ENCODE measurements at regions not wholly inside any gene's neighbourhood (a gene's known extent, or its start where the extent isn't known, plus 50 kb on each side); places are given as distances from the start of the nearest gene placed in this dataset.

DNA sequence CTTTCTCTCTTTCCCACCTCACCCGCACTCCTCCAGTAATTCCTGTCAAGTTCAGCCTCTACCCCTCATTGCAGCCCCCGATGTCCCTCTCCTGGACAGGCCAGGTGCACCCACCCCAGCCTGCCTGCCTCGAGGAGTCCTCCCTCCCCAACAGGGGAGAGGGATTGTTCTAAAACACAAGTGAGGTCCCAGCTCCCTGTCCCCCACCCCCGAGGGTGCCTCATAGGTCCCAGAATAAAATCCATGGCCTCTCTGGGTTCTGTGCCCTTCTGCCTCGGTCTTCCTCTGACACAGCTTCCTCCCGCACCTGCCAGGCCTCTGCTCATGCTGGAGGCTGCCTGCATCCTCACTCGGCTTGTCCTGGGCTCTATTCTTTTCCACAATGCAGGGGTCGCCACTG lies 720.1 kb downstream of the BRD1 start:
- Histone ChIP-seq H3K9me2 (ENCODE audit: insufficient read depth) (no peaks in the 10 kb centered on the region), H3K9ac (ENCODE audit: low read length) (no peak overlapping the region)
- no peak for TF ChIP-seq JUND (IDR thresholded peaks at IDR 0.05)
- TF ChIP-seq ATF3 (IDR thresholded peaks at IDR 0.05): no peak
- TF ChIP-seq, protein P1, sequence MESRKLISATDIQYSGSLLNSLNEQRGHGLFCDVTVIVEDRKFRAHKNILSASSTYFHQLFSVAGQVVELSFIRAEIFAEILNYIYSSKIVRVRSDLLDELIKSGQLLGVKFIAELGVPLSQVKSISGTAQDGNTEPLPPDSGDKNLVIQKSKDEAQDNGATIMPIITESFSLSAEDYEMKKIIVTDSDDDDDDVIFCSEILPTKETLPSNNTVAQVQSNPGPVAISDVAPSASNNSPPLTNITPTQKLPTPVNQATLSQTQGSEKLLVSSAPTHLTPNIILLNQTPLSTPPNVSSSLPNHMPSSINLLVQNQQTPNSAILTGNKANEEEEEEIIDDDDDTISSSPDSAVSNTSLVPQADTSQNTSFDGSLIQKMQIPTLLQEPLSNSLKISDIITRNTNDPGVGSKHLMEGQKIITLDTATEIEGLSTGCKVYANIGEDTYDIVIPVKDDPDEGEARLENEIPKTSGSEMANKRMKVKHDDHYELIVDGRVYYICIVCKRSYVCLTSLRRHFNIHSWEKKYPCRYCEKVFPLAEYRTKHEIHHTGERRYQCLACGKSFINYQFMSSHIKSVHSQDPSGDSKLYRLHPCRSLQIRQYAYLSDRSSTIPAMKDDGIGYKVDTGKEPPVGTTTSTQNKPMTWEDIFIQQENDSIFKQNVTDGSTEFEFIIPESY (IDR thresholded peaks at IDR 0.05; ENCODE audit: extremely low read depth, insufficient replicate concordance, low read length): no peak
- TF ChIP-seq, protein P2, sequence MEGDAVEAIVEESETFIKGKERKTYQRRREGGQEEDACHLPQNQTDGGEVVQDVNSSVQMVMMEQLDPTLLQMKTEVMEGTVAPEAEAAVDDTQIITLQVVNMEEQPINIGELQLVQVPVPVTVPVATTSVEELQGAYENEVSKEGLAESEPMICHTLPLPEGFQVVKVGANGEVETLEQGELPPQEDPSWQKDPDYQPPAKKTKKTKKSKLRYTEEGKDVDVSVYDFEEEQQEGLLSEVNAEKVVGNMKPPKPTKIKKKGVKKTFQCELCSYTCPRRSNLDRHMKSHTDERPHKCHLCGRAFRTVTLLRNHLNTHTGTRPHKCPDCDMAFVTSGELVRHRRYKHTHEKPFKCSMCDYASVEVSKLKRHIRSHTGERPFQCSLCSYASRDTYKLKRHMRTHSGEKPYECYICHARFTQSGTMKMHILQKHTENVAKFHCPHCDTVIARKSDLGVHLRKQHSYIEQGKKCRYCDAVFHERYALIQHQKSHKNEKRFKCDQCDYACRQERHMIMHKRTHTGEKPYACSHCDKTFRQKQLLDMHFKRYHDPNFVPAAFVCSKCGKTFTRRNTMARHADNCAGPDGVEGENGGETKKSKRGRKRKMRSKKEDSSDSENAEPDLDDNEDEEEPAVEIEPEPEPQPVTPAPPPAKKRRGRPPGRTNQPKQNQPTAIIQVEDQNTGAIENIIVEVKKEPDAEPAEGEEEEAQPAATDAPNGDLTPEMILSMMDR (IDR thresholded peaks at IDR 0.05 in 2 of 3, conservative IDR thresholded peaks at IDR 0.05 in 1 of 3; ENCODE audit: borderline replicate concordance in 1 of 3, insufficient read depth in 1 of 3, low read depth in 2 of 3, low read length in 2 of 3): no peak
- TF ChIP-seq CEBPB (IDR thresholded peaks at IDR 0.05; ENCODE audit: low read depth): no peak
- no peak for TF ChIP-seq CBX3 (IDR thresholded peaks at IDR 0.05; ENCODE audit: low read depth)
- no peak for TF ChIP-seq RAD21 (IDR thresholded peaks at IDR 0.05; ENCODE audit: low read depth)
- no peak for TF ChIP-seq SP1 (IDR thresholded peaks at IDR 0.05; ENCODE audit: low read depth)
- no peak for TF ChIP-seq EZH2 (IDR thresholded peaks at IDR 0.05)
- no peak for TF ChIP-seq POLR2A (IDR thresholded peaks at IDR 0.05; ENCODE audit: borderline replicate concordance, extremely low read depth, insufficient read depth, insufficient read length)
- TF ChIP-seq POLR2AphosphoS5 (IDR thresholded peaks at IDR 0.05; ENCODE audit: low read depth, low read length): no peak
- no peak for TF ChIP-seq ELF1 (IDR thresholded peaks at IDR 0.05; ENCODE audit: borderline replicate concordance, low read depth)
- no peak for TF ChIP-seq YY1 (IDR thresholded peaks at IDR 0.05; ENCODE audit: extremely low read depth, insufficient replicate concordance, low read depth, low read length)

More for the DNA sequence above, 720.1 kb downstream of the BRD1 start:
- ChIA-PET CTCF (no interaction called here), RAD21 (ENCODE audit: low non-redundant PET in 1 of 2, low total read pairs in 2 of 2, uncharacterized antibody in 2 of 2, unreplicated experiment in 2 of 2) (no interaction called here), POLR2A (no interaction called here)
- Histone ChIP-seq H4K20me1 (ENCODE audit: insufficient read depth) (no peaks in the 10 kb centered on the region), H3K36me3 (ENCODE audit: control insufficient read depth in 1 of 2, insufficient read depth in 2 of 2, low read length in 2 of 2) (no peaks in the 10 kb centered on the region), H3K4me3 (replicated peaks in 1 of 2; ENCODE audit: low read depth in 1 of 2, low read length in 2 of 2) (no peak overlapping the region), H3K27ac (ENCODE audit: low read depth, low read length) (no peak overlapping the region), H3K79me2 (ENCODE audit: insufficient read depth, low read length) (no peaks in the 10 kb centered on the region), H3K4me2 (ENCODE audit: low read length) (no peak overlapping the region), H3K9me3 (ENCODE audit: control insufficient read depth in 1 of 2, insufficient read depth in 1 of 2, low read depth in 1 of 2, low read length in 2 of 2) (no peaks in the 10 kb centered on the region), H3K27me3 (ENCODE audit: insufficient read depth, low read length) (peaks cover 39% of the 10 kb centered on the region), H3K4me1 (ENCODE audit: control insufficient read depth in 1 of 2, insufficient read depth in 2 of 2, low read length in 2 of 2) (no peaks in the 10 kb centered on the region), H2AFZ (ENCODE audit: low read depth, low read length, poor library complexity, severe bottlenecking) (no peak overlapping the region)
- DNase-seq (ENCODE audit: low read depth, low spot score) (no peak), ATAC-seq (no peak)
- BruUV-seq (replicated peaks): no TSS peak
- intact Hi-C loops (cut with micrococcal nuclease): no loop called here
